HCT116 (cell line): ENCODE measurements at regions not wholly inside any gene's neighbourhood (a gene's known extent, or its start where the extent isn't known, plus 50 kb on each side); places are given as distances from the start of the nearest gene placed in this dataset.

Experiments
- ATAC-seq: fragments of 200-7000 bp; cut with Tn5 transposase; 2 replicates; pipeline ENCODE4 v1.9.1; 2020; ENCODE audit warnings: mild to moderate bottlenecking, moderate library complexity
- BruUV-seq: library from RNA; stranded (reverse); fragments of 400-500 nt; replicated peaks from 2 replicates; lab custom pipeline; 2021; lab: Mats Ljungman, UMichigan
- CTCF ChIA-PET: fragments of 300-600 bp; sonication (Branson Sonifier 250); formaldehyde crosslinking; loops from one replicate; lab custom pipeline; 2021; ENCODE audit warnings: antibody characterized with exemption; lab: Charles Lee
- POLR2A ChIA-PET: fragments of 300-600, 350-600 bp; sonication (Branson Sonifier 250); formaldehyde crosslinking; loops from one replicate; lab custom pipeline; 2021; ENCODE audit warnings: antibody characterized with exemption; lab: Charles Lee
- RAD21 ChIA-PET, 2 experiments: fragments of 300-600 bp; sonication (Branson Sonifier 250); formaldehyde crosslinking; loops; one replicate each; lab custom pipeline; 2023; ENCODE audit warnings: low total read pairs in 2 of 2; ENCODE audit not compliant: uncharacterized antibody in 2 of 2, unreplicated experiment in 2 of 2, low non-redundant PET in 1 of 2; lab: Charles Lee
- DNase-seq: peaks from one replicate; pipeline ENCODE4 v3.0.0-alpha.2; 2010; ENCODE audit warnings: low read depth, low spot score
- H2AFZ ChIP-seq: fragments of 200-600 bp; shearing (Covaris generic), sonication (generic); 2 replicates; pipeline ENCODE4 v1.6.1; 2017; ENCODE audit warnings: low read depth, mixed run types, mixed read lengths, antibody characterized with exemption, low read length; ENCODE audit not compliant: poor library complexity, severe bottlenecking
- H3K27ac ChIP-seq: 2 replicates; pipeline ENCODE4 v1.5.1; 2012; ENCODE audit warnings: low read depth, low read length
- H3K27me3 ChIP-seq: fragments of 200-600 bp; sonication (generic); 2 replicates; pipeline ENCODE4 v1.6.1; 2016; ENCODE audit warnings: mixed run types, low read length, mixed read lengths; ENCODE audit not compliant: insufficient read depth
- H3K36me3 ChIP-seq, 2 experiments: fragments of 200-500 bp in 1 of 2; fragments of 200-600 bp in 1 of 2; sonication (Bioruptor generic) in 1 of 2; sonication (generic) in 1 of 2; 2 replicates each; pipeline versions ENCODE4 v1.5.1 to v1.6.1; 2014 to 2016; ENCODE audit warnings: low read length in 2 of 2, inconsistent platforms in 1 of 2, mixed read lengths in 1 of 2, mixed run types in 1 of 2; ENCODE audit not compliant: insufficient read depth in 2 of 2, control insufficient read depth in 1 of 2
- H3K4me1 ChIP-seq, 2 experiments: fragments of 200-600 bp in 1 of 2; sonication (generic) in 1 of 2; 2 replicates each; pipeline versions ENCODE4 v1.5.1 to v1.6.1; 2012 to 2017; ENCODE audit warnings: low read length in 2 of 2, inconsistent platforms in 1 of 2, mild to moderate bottlenecking in 1 of 2, mixed read lengths in 1 of 2, mixed run types in 1 of 2, moderate library complexity in 1 of 2; ENCODE audit not compliant: insufficient read depth in 2 of 2, control insufficient read depth in 1 of 2
- H3K4me2 ChIP-seq: fragments of 200-600 bp; sonication (generic); 2 replicates; pipeline ENCODE4 v1.6.1; 2017; ENCODE audit warnings: mixed run types, low read length, mixed read lengths
- H3K4me3 ChIP-seq, 2 experiments: fragments of 200-600 bp in 1 of 2; sonication (generic) in 1 of 2; replicated peaks in 1 of 2; 2 replicates each; pipeline ENCODE4 v1.5.1; 2011 to 2016; ENCODE audit warnings: low read length in 2 of 2, control low read depth in 1 of 2, low read depth in 1 of 2, mild to moderate bottlenecking in 1 of 2, mixed read lengths in 1 of 2, mixed run types in 1 of 2
- H3K79me2 ChIP-seq: fragments of 200-600 bp; sonication (generic); 2 replicates; pipeline ENCODE4 v1.6.1; 2017; ENCODE audit warnings: mild to moderate bottlenecking, mixed run types, low read length, moderate library complexity, mixed read lengths; ENCODE audit not compliant: insufficient read depth
- H3K9ac ChIP-seq: fragments of 200-600 bp; sonication (generic); 2 replicates; pipeline ENCODE4 v1.6.1; 2016; ENCODE audit warnings: low read length, mixed read lengths
- H3K9me2 ChIP-seq: fragments of 200-600 bp; sonication (generic), shearing (Covaris generic); 2 replicates; pipeline ENCODE4 v1.6.1; 2017; ENCODE audit warnings: mixed run types, mild to moderate bottlenecking, moderate library complexity; ENCODE audit not compliant: insufficient read depth
- H3K9me3 ChIP-seq, 2 experiments: fragments of 200-500 bp in 1 of 2; fragments of 200-600 bp in 1 of 2; sonication (Bioruptor generic) in 1 of 2; sonication (generic) in 1 of 2; 2 replicates each; pipeline ENCODE4 v1.6.1; 2014 to 2017; ENCODE audit warnings: low read length in 2 of 2, mixed read lengths in 2 of 2, inconsistent platforms in 1 of 2, low read depth in 1 of 2, mild to moderate bottlenecking in 1 of 2, mixed run types in 1 of 2, moderate library complexity in 1 of 2; ENCODE audit not compliant: control insufficient read depth in 1 of 2, insufficient read depth in 1 of 2
- H4K20me1 ChIP-seq: fragments of 200-600 bp; sonication (generic), shearing (Covaris generic); 2 replicates; pipeline ENCODE4 v1.6.1; 2017; ENCODE audit warnings: mixed run types, mild to moderate bottlenecking, moderate library complexity; ENCODE audit not compliant: insufficient read depth
- EGR1 ChIP-seq: IDR thresholded peaks from 2 replicates; pipeline ENCODE4 v1.6.1; 2012; ENCODE audit warnings: low read depth
- ELF1 ChIP-seq: IDR thresholded peaks from 2 replicates; pipeline ENCODE4 v1.6.1; 2012; ENCODE audit warnings: low read depth, borderline replicate concordance
- EZH2 ChIP-seq: fragments of 200-600 bp; sonication (generic); IDR thresholded peaks from 2 replicates; pipeline ENCODE4 v1.6.1; 2017; ENCODE audit warnings: antibody characterized with exemption, mixed run types
- EZH2phosphoT487 ChIP-seq: fragments of 200-600 bp; IDR thresholded peaks from 2 replicates; pipeline ENCODE4 v1.6.1; 2018; ENCODE audit warnings: antibody characterized with exemption, borderline replicate concordance
- SP1 ChIP-seq: IDR thresholded peaks from 2 replicates; pipeline ENCODE4 v1.6.1; 2012; ENCODE audit warnings: low read depth
- TCF7L2 ChIP-seq: IDR thresholded peaks from 2 replicates; pipeline ENCODE4 v1.7.0; 2011; ENCODE audit warnings: borderline replicate concordance, inconsistent platforms; ENCODE audit not compliant: insufficient read depth, insufficient read length; ENCODE audit errors: extremely low read depth
- intact Hi-C: fragments of 100-400 bp; cut with micrococcal nuclease; formaldehyde crosslinking; loops from 2 replicates; pipeline ENCODE4 v1.10.0; 2022
- TF ChIP-seq, protein P1 (sequence below): IDR thresholded peaks from 2 replicates; pipeline ENCODE4 v1.6.1; 2012
- TF ChIP-seq, protein P2 (sequence below), 3 experiments: fragments of 200-600 bp in 1 of 3; sonication (generic) in 1 of 3; IDR thresholded peaks in 2 of 3; conservative IDR thresholded peaks in 1 of 3; 2 replicates each; pipeline ENCODE4 v1.5.1; 2012 to 2017; ENCODE audit warnings: low read depth in 2 of 3, low read length in 2 of 3, antibody characterized with exemption in 1 of 3, borderline replicate concordance in 1 of 3, control low read depth in 1 of 3, mild to moderate bottlenecking in 1 of 3, mixed read lengths in 1 of 3, mixed run types in 1 of 3, moderate library complexity in 1 of 3; ENCODE audit not compliant: insufficient read depth in 1 of 3

DNA sequence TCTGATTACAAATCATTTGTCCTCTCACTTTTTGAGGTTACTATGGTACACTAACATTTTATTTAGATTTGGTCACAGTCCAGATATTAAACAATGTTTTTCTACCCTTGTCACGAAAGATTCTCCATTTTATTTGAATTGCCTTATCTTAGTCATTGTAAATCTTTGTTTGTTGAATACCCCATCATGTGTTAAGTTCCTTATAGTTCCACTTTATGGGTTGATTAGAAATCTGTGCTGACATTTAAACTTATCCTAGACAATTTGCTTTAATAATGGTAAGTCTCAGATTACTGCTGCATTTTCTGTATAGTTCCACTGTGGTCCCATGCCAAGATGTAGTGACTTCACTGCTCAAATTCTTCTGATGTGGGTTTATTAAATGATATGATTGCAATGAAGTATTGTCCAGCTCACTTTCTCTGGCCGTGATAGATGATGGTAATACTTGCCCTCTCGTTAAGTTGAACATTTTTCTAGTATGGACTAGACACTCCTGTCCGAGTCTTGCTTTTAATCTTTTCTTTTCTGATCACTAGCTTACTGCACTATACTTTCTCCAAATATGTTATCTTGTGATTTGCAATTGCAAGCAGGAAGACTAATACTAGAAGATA lies 1107.3 kb downstream of the SLC6A15 start:
- no peak for ATAC-seq
- H3K4me3 ChIP-seq, result no peak overlapping the region
- H4K20me1 ChIP-seq, result no peaks in the 10 kb centered on the region
- no TSS peak for BruUV-seq
- H3K9ac ChIP-seq, result no peak overlapping the region
- no peaks in the 10 kb centered on the region for H3K27me3 ChIP-seq
- H3K79me2 ChIP-seq, result no peaks in the 10 kb centered on the region
- intact Hi-C loops, result no loop called here
- TF ChIP-seq ELF1 (no peak), EZH2 (no peak)
- TF ChIP-seq, protein P1, sequence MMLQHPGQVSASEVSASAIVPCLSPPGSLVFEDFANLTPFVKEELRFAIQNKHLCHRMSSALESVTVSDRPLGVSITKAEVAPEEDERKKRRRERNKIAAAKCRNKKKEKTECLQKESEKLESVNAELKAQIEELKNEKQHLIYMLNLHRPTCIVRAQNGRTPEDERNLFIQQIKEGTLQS, result no peak
- TF ChIP-seq, all 23 proteins: peak for 0
- ChIA-PET RAD21 (no interaction called here), CTCF (no interaction called here), POLR2A (interaction anchor here (0.6 kb wide), 1 partner anchor 1157 kb away, joined by 3 read pairs; no protein-coding TSS in a partner anchor)
- no peaks in the 10 kb centered on the region for H3K9me2 ChIP-seq
- H3K4me2 ChIP-seq, result no peak overlapping the region
- H3K9me3 ChIP-seq, result no peaks in the 10 kb centered on the region
- no peak overlapping the region for H3K27ac ChIP-seq
- H3K36me3 ChIP-seq, result no peaks in the 10 kb centered on the region
- no peaks in the 10 kb centered on the region for H3K4me1 ChIP-seq
- no peak overlapping the region for H2AFZ ChIP-seq
- no peak for DNase-seq

DNA sequence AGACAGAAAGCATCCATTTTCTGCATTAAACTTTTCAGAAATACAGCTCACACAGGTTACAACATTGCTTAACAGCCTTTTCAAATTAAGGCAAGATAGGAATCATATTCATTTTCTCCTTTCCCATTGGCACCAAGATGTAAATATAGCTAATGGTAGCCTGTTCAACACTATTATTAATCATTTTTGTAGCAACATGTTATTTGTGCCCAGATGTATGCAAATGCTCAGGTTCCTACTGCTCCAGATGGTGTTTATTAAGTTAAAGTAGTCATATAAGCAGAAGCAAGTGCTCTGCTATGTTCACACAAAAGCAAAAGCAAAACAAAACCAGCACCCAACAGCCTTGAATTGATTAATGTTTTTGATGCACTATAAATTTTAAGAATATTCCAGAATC lies 1110.6 kb downstream of the SLC6A15 start:
- intact Hi-C loops, result no loop called here
- TF ChIP-seq, protein P2, sequence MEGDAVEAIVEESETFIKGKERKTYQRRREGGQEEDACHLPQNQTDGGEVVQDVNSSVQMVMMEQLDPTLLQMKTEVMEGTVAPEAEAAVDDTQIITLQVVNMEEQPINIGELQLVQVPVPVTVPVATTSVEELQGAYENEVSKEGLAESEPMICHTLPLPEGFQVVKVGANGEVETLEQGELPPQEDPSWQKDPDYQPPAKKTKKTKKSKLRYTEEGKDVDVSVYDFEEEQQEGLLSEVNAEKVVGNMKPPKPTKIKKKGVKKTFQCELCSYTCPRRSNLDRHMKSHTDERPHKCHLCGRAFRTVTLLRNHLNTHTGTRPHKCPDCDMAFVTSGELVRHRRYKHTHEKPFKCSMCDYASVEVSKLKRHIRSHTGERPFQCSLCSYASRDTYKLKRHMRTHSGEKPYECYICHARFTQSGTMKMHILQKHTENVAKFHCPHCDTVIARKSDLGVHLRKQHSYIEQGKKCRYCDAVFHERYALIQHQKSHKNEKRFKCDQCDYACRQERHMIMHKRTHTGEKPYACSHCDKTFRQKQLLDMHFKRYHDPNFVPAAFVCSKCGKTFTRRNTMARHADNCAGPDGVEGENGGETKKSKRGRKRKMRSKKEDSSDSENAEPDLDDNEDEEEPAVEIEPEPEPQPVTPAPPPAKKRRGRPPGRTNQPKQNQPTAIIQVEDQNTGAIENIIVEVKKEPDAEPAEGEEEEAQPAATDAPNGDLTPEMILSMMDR (IDR thresholded peaks at IDR 0.05 in 2 of 3, conservative IDR thresholded peaks at IDR 0.05 in 1 of 3; ENCODE audit: borderline replicate concordance in 1 of 3, insufficient read depth in 1 of 3, low read depth in 2 of 3, low read length in 2 of 3), result no peak
- no peak for TF ChIP-seq EZH2phosphoT487
- TF ChIP-seq SP1, result no peak
- TF ChIP-seq EGR1, result no peak
- no peak for TF ChIP-seq TCF7L2
- TF ChIP-seq, all 23 proteins: peak for 0
- Histone ChIP-seq H3K4me1 (peaks cover 0 to 3% of the 10 kb centered on the region in 2 experiments; a peak in 1 of 4 replicates), H3K27me3 (no peaks in the 10 kb centered on the region), H3K4me3 (no peak overlapping the region), H3K4me2 (no peak overlapping the region), H3K36me3 (no peaks in the 10 kb centered on the region), H3K9ac (no peak overlapping the region), H3K27ac (no peak overlapping the region), H2AFZ (peak overlapping the region; percentile 74), H4K20me1 (no peaks in the 10 kb centered on the region), H3K9me2 (no peaks in the 10 kb centered on the region), H3K9me3 (no peaks in the 10 kb centered on the region), H3K79me2 (no peaks in the 10 kb centered on the region)
- ChIA-PET POLR2A (no interaction called here), RAD21 (no interaction called here), CTCF (no interaction called here)
- ATAC-seq, result no peak
- no TSS peak for BruUV-seq
- no peak for DNase-seq
